ENCODE measurements at regions not wholly inside any gene's neighbourhood (a gene's known extent, or its start where the extent isn't known, plus 50 kb on each side); places are given as distances from the start of the nearest gene placed in this dataset.

- no peak for TF ChIP-seq CTCF (IDR thresholded peaks at IDR 0.05)
- no peak for TF ChIP-seq POLR2A (IDR thresholded peaks at IDR 0.05)
Measured at GRCh38 chr2:120626566-120626965, 109.1 kb upstream of the GLI2 start.
